Thyroid gland (tissue), 4 donors: ENCODE measurements at regions not wholly inside any gene's neighbourhood (a gene's known extent, or its start where the extent isn't known, plus 50 kb on each side); places are given as distances from the start of the nearest gene placed in this dataset.

Source experiments
- DNase-seq, 2 donors: peaks; one replicate each; pipeline ENCODE4 v3.0.0-alpha.2; 2019
- H3K27ac ChIP-seq, 3 donors: fragments of 200-600 bp; sonication (generic); 1 replicate in 2 of 3; 2 replicates in 1 of 3; pipeline ENCODE4 v1.5.1; 2016 to 2019; ENCODE audit warnings: mild to moderate bottlenecking in 1 of 3, moderate library complexity in 1 of 3
- H3K27me3 ChIP-seq: fragments of 200-600 bp; sonication (generic); one replicate; pipeline ENCODE4 v1.5.1; 2019
- H3K36me3 ChIP-seq, 2 donors: fragments of 200-600 bp; sonication (generic); one replicate each; pipeline ENCODE4 v1.5.1; 2016 to 2019
- H3K4me1 ChIP-seq, 2 donors: fragments of 200-600 bp; sonication (generic); one replicate each; pipeline ENCODE4 v1.5.1; 2017 to 2019
- H3K4me3 ChIP-seq, 3 donors: fragments of 200-600 bp; sonication (generic); replicated peaks in 1 of 3; 1 replicate in 2 of 3; 2 replicates in 1 of 3; pipeline ENCODE4 v1.5.1; 2016; ENCODE audit warnings: mild to moderate bottlenecking in 1 of 3
- H3K9me3 ChIP-seq: fragments of 200-600 bp; sonication (generic); one replicate; pipeline ENCODE4 v1.5.1; 2017
- CTCF ChIP-seq, 6 experiments: fragments of 200-600 bp in 3 of 6; fragments of 450-650 bp in 3 of 6; sonication (generic) in 3 of 6; IDR thresholded peaks; one replicate each; pipeline ENCODE4 v1.5.1; 2016 to 2019; ENCODE audit warnings: antibody characterized with exemption in 6 of 6, mild to moderate bottlenecking in 2 of 6, inconsistent platforms in 1 of 6, moderate library complexity in 1 of 6
- POLR2A ChIP-seq, 2 donors: fragments of 450-650 bp; IDR thresholded peaks; one replicate each; pipeline ENCODE4 v1.6.1; 2017; ENCODE audit warnings: antibody characterized with exemption in 2 of 2, mild to moderate bottlenecking in 2 of 2, moderate library complexity in 1 of 2
- WGBS, 2 donors: methylation state at CpG; one replicate each; pipeline ENCODE4 v1.1.5; 2017; 5-methylcytosine and 5-hydroxymethylcytosine counted together
- intact Hi-C: fragments of 100-400 bp; cut with DNase I; formaldehyde crosslinking; loops from one replicate; pipeline ENCODE4 v1.15.1; 2023

- DNase-seq = no peak
- whole genome bisulfite sequencing, 2 donors = 83 to 85% methylated on average over 4 of the region's 4 CpGs
- no peak for TF ChIP-seq POLR2A (IDR thresholded peaks at IDR 0.05)
- TF ChIP-seq CTCF (IDR thresholded peaks at IDR 0.05) = no peak
- no peaks in the 10 kb centered on the region for H3K9me3 ChIP-seq
- H3K27me3 ChIP-seq = no peaks in the 10 kb centered on the region
- H3K4me1 ChIP-seq = peaks cover 0 to 7% of the 10 kb centered on the region in 2 donors
- no peak overlapping the region for H3K27ac ChIP-seq
- H3K4me3 ChIP-seq = no peak overlapping the region
- no peaks in the 10 kb centered on the region for H3K36me3 ChIP-seq
- intact Hi-C loops = no loop called here
These were observed 71.3 kb downstream of the MYL12B start for GRCh38 chr18:3333056-3333720.

- Histone ChIP-seq H3K27me3 (no peaks in the 10 kb centered on the region), H3K36me3 (no peaks in the 10 kb centered on the region)
- 92 to 93% methylated on average over 4 of the region's 4 CpGs for WGBS, 2 donors
These were observed 71.9 kb downstream of the MYL12B start for GRCh38 chr18:3333721-3334386.

GRCh38 chr18:3340015-3340681, 78.2 kb downstream of the MYL12B start:
- H3K36me3 ChIP-seq = no peaks in the 10 kb centered on the region
- no peak overlapping the region for H3K4me3 ChIP-seq
- intact Hi-C loops = no loop called here
- 89 to 90% methylated on average over 6 of the region's 6 CpGs for WGBS, 2 donors
- H3K27me3 ChIP-seq = no peaks in the 10 kb centered on the region
- TF ChIP-seq POLR2A (IDR thresholded peaks at IDR 0.05) (no peak), CTCF (IDR thresholded peaks at IDR 0.05) (no peak)
- no peak for DNase-seq
- no peaks in the 10 kb centered on the region for H3K9me3 ChIP-seq
- no peak overlapping the region for H3K27ac ChIP-seq
- H3K4me1 ChIP-seq = no peaks in the 10 kb centered on the region

More at GRCh38 chr18:3333721-3334386, 71.9 kb downstream of the MYL12B start:
- Histone ChIP-seq H3K27ac (no peak overlapping the region), H3K4me1 (peaks cover 0 to 3% of the 10 kb centered on the region in 2 donors), H3K4me3 (no peak overlapping the region), H3K9me3 (no peaks in the 10 kb centered on the region)
- TF ChIP-seq POLR2A (IDR thresholded peaks at IDR 0.05) (no peak), CTCF (IDR thresholded peaks at IDR 0.05) (no peak)
- intact Hi-C loops = no loop called here
- no peak for DNase-seq

GRCh38 chr18:3340682-3341097, 78.8 kb downstream of the MYL12B start:
- no peak for TF ChIP-seq POLR2A (IDR thresholded peaks at IDR 0.05)
- no peak for TF ChIP-seq CTCF (IDR thresholded peaks at IDR 0.05)
- Histone ChIP-seq H3K9me3 (no peaks in the 10 kb centered on the region), H3K27ac (no peak overlapping the region), H3K4me3 (no peak overlapping the region), H3K4me1 (no peaks in the 10 kb centered on the region), H3K27me3 (no peaks in the 10 kb centered on the region), H3K36me3 (no peaks in the 10 kb centered on the region)
- WGBS, 2 donors = 80 to 87% methylated on average over 2 of the region's 2 CpGs
- DNase-seq = no peak
- intact Hi-C loops = no loop called here

DNA sequence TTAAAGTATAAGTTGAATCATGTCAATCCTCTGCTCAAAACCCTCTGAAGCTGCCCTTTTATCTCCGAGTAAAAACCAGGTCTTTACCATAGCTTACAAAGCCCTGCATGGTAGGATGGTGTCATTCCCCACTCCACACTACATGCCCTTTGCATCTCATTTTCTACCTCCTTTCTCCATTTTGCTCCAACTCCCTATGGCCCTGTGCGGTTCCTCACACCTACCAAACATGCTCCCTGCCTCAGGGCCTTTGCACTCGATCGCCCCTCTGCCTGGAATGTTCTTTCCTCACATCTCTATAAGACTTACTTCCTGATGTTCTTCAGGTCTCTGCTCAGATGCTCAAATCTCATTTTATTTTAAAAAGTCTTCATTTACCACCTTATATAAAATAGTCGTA, 80.7 kb downstream of the MYL12B start:
- WGBS, 2 donors = 93 to 96% methylated on average over 5 of the region's 5 CpGs

More for the DNA sequence above, 80.7 kb downstream of the MYL12B start:
- intact Hi-C loops = no loop called here
- no peaks in the 10 kb centered on the region for H3K9me3 ChIP-seq
- H3K36me3 ChIP-seq = no peaks in the 10 kb centered on the region
- no peaks in the 10 kb centered on the region for H3K4me1 ChIP-seq
- DNase-seq = no peak
- H3K4me3 ChIP-seq = no peak overlapping the region
- H3K27ac ChIP-seq = no peak overlapping the region
- no peaks in the 10 kb centered on the region for H3K27me3 ChIP-seq
- TF ChIP-seq CTCF (IDR thresholded peaks at IDR 0.05) = no peak
